Stimulated activated effector memory CD8-positive, alpha-beta T cell treated with anti-CD3 and anti-CD28 coated beads, Interleukin-12 subunit alpha, Interleukin-12 subunit beta, amount 100 ng/mL, for 72 hours (primary cell): ENCODE measurements at regions not wholly inside any gene's neighbourhood (a gene's known extent, or its start where the extent isn't known, plus 50 kb on each side); places are given as distances from the start of the nearest gene placed in this dataset.

ENCODE experiments used
- ATAC-seq: fragments of 150-1000 bp; cut with Tn5 transposase; 2 replicates; pipeline ENCODE4 v1.10.0; 2021
- DNase-seq, 2 donors: peaks; one replicate each; pipeline ENCODE4 v3.0.0; 2021 to 2022; ENCODE audit warnings: low spot score in 2 of 2
- H3K27ac Mint-ChIP-seq: one replicate; pipeline ENCODE4 v1.8.0; 2022; ENCODE audit warnings: mild to moderate bottlenecking, mixed read lengths
- H3K36me3 Mint-ChIP-seq: one replicate; pipeline ENCODE4 v1.8.0; 2022; ENCODE audit warnings: mild to moderate bottlenecking, mixed read lengths
- H3K4me1 Mint-ChIP-seq: one replicate; pipeline ENCODE4 v1.8.0; 2022; ENCODE audit warnings: mixed read lengths
- H3K4me3 Mint-ChIP-seq: one replicate; pipeline ENCODE4 v1.8.0; 2022; ENCODE audit warnings: mild to moderate bottlenecking, mixed read lengths
- H3K9me3 Mint-ChIP-seq: one replicate; pipeline ENCODE4 v1.8.0; 2022; ENCODE audit warnings: mixed read lengths

DNA sequence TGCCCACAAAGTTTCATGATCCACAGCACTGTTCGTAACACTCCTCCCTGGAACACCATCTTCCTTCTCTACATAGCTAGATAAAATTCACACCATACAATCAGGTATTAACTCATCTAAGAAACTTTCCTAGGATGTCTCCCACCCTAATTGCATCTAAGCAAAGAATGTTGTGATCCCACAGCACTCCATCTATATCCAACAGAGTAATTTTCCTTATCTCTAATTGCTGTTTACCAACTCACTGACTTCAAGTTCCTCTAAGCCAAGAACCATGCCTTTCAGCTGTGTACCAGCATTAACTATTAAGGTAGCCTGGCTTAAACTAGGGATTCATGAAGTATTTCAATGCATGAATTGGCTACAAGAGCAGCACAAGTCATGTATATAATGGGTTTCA, 114.2 kb downstream of the SIPA1L2 start:
- ATAC-seq: no peak
- Mint-ChIP-seq H3K36me3 (no peaks in the 10 kb centered on the region), H3K27ac (no peak overlapping the region), H3K4me3 (no peak overlapping the region), H3K4me1 (peaks cover 10% of the 10 kb centered on the region), H3K9me3 (no peaks in the 10 kb centered on the region)
- no peak for DNase-seq

DNA sequence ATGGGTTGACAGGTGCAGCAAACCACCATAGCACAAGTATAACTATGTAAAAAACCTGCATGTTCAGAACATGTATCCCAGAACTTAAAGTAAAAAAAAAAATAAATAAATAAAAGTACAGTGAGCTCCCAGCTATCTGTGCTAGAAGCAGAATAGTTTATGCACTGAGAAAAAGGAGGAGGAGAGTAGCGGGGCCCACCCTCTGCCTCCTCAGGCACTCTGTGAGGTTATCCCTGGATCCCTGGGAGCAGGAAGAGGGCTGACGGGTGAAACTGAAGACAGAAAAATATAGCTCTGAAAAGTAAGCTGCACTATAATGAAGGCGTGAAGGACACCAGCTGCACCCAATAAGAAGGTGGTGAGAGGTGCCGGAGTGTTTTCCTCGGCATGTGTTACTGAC, 117.2 kb downstream of the SIPA1L2 start:
- DNase-seq: no peak

DNA sequence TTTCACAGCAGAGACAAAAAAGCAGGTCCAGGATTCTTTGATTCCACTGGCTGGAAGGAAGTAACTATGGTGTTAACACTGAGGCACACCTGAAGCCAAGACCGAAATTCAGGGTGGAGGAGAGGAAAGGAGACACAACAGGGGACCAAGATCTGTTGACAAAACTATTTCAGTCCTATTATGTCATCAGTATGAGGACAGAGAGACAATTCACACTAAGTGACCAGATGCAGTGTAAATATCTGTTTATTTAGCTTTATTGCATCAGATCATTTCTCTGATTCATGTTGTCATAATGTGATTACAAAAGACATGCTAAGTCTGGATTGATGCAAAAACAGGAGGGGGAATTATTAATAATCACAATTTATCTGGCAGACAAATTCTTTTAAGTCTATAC, 118.8 kb downstream of the SIPA1L2 start:
- no peak for DNase-seq
- no peaks in the 10 kb centered on the region for H3K36me3 Mint-ChIP-seq
- H3K27ac Mint-ChIP-seq: no peak overlapping the region
- H3K4me3 Mint-ChIP-seq: no peak overlapping the region
- peaks cover 24% of the 10 kb centered on the region for H3K4me1 Mint-ChIP-seq
- ATAC-seq: no peak
- H3K9me3 Mint-ChIP-seq: no peaks in the 10 kb centered on the region

More for the DNA sequence above, 117.2 kb downstream of the SIPA1L2 start:
- Mint-ChIP-seq H3K4me1 (peaks cover 24% of the 10 kb centered on the region), H3K27ac (no peak overlapping the region), H3K36me3 (no peaks in the 10 kb centered on the region), H3K4me3 (no peak overlapping the region), H3K9me3 (no peaks in the 10 kb centered on the region)
- no peak for ATAC-seq

DNA sequence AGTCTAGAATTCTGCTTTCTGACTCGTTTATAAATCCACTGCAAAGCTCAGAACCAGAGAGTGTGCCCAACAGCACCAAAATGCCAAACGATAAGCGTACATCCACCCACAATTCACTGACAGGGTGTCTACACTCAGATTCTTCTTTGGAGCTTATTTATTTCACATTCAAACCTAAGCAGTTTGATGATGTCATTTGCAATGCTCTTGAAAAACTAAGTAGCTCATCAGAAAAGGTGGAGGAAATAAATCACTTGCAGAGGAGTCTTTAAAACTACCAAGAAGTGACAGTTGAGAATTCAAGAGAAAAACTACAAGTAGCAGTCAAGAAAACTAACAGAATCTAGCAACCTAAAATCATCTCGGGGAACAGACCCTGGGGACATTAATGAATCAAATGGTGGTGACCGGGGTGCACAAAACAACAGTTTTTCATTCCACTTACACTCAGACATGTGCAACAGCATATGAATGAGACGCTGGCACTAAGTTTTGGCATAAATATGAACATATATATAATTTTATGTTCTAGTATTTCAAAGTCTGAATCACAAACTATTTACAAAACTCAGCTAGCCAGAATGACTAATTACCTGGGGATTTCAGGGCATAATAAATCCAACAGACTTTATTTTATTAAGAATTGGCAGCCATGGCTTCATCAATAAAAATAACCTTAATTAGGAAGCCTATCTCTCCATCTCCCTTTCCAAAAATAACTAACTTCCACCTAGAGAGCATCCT, 119.4 kb downstream of the SIPA1L2 start:
- Mint-ChIP-seq H3K36me3 (no peaks in the 10 kb centered on the region), H3K9me3 (no peaks in the 10 kb centered on the region), H3K4me3 (no peak overlapping the region), H3K4me1 (peaks cover 24% of the 10 kb centered on the region), H3K27ac (no peak overlapping the region)
- no peak for ATAC-seq
- no peak for DNase-seq

DNA sequence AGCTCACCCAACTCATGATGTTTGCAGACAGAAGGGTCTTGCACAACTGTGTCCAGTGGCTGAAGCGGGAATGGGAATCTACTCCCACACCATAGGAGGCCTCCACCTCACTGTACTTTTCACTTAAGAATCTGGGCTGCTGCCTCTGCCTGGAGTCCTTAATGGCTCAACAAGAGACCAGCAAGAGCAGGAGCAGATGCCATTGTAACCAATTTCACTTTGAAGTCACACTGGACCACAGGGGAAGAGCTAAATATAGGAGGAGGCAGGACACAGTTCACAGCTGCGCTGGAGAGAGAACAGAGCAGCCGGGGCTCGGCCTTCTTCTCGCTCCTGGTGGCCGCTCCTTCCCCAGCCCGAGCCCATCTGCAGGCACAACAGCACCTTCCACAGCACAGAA, 120.4 kb downstream of the SIPA1L2 start:
- H3K4me1 Mint-ChIP-seq: peaks cover 24% of the 10 kb centered on the region

DNA sequence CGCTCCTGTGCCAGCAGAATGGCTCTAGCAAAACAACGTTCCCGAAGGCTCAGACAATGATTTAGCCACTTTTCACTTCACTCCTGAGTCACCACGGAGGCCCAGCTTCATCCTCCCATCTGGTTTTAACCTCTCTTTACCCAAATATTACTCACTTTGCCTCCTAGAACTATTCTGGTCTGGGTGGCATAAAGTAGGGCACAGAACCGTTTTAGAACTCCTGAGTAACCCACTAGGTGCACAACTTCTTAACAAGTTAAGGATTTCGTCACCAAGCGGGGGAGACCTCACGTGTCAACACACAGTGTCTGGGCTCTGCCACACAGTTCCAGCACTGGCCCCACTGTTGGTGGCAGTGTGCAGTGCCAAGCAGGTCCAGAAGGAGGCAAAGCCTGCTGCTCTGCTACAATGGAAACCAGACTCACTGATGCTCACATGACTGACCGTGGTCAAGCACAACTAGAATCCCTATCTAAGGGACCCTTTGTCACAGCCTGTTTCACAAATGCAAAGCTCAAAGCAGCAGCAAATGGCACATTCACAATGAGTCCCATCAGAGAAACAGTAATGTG, 121.7 kb downstream of the SIPA1L2 start:
- peak; percentile 48 for ATAC-seq
- Mint-ChIP-seq H3K36me3 (no peaks in the 10 kb centered on the region), H3K27ac (no peak overlapping the region), H3K4me3 (no peak overlapping the region), H3K9me3 (no peaks in the 10 kb centered on the region), H3K4me1 (peaks cover 24% of the 10 kb centered on the region)
- no peak for DNase-seq

More for the DNA sequence above, 120.4 kb downstream of the SIPA1L2 start:
- no peak overlapping the region for H3K4me3 Mint-ChIP-seq
- H3K9me3 Mint-ChIP-seq: no peaks in the 10 kb centered on the region
- DNase-seq (no peak), ATAC-seq (no peak)
- H3K27ac Mint-ChIP-seq: no peak overlapping the region
- no peaks in the 10 kb centered on the region for H3K36me3 Mint-ChIP-seq

DNA sequence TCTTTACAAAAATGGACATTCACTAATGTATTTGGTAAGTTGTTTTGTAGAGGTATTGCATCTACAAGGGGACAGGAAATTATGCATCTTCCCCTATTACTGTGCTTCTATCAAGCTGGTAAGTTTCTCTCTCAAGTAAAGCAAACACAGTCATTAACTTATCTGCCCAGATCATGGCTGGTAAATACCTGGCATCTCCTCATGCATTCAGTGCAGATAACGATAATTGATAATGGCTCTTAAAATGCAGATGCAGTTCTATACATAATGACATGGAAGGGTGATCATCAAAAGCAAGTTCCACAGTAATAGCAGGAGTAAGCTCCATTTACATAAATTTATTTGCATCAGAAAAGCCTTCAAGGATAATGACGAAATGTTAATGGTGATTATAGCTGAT, 122.4 kb downstream of the SIPA1L2 start:
- H3K27ac Mint-ChIP-seq: no peak overlapping the region
- H3K4me3 Mint-ChIP-seq: no peak overlapping the region
- H3K9me3 Mint-ChIP-seq: no peaks in the 10 kb centered on the region
- H3K4me1 Mint-ChIP-seq: peaks cover 24% of the 10 kb centered on the region
- DNase-seq (no peak), ATAC-seq (no peak)
- no peaks in the 10 kb centered on the region for H3K36me3 Mint-ChIP-seq

DNA sequence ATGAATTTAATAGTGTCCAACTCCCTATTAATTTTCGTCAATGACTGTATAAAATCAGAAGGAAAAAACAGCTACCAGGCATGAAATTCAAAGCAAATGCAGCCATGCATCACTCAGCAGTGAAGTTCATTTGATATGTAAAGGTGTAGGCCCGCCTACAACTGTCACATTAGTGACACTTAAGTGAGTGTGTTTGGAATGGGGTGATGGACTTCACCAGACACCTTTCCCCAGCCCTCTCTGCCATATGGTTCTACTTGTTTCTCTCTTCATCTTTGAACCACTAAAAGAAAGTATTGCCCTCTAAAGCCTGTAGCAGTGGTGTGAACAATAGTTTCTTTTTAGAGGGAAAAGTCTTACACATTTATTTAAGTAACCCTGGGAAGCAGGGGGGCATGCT, 124.0 kb downstream of the SIPA1L2 start:
- peaks cover 18% of the 10 kb centered on the region for H3K4me1 Mint-ChIP-seq
- H3K36me3 Mint-ChIP-seq: no peaks in the 10 kb centered on the region
- H3K9me3 Mint-ChIP-seq: no peaks in the 10 kb centered on the region
- no peak overlapping the region for H3K27ac Mint-ChIP-seq
- no peak overlapping the region for H3K4me3 Mint-ChIP-seq
- no peak for ATAC-seq
- no peak for DNase-seq

DNA sequence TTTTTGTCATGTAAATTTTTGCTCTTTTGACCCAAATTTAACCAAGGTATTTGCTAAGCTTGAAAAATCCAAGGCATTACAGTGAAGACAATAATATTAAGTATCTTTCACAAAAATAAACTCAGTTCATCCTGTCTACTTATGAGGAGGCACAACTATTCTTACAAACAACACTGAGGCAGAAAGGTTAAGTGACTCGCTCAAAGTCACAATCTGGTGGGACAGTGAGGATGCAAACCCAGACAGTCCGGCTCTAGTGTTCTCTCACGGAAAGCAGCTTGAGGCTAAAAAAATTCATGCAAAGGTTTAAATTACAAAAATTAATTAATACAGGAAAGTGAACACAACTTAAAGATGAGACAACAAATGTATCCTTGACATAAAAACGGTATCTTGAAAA, 125.3 kb downstream of the SIPA1L2 start:
- H3K27ac Mint-ChIP-seq: no peak overlapping the region
- H3K9me3 Mint-ChIP-seq: no peaks in the 10 kb centered on the region

DNA sequence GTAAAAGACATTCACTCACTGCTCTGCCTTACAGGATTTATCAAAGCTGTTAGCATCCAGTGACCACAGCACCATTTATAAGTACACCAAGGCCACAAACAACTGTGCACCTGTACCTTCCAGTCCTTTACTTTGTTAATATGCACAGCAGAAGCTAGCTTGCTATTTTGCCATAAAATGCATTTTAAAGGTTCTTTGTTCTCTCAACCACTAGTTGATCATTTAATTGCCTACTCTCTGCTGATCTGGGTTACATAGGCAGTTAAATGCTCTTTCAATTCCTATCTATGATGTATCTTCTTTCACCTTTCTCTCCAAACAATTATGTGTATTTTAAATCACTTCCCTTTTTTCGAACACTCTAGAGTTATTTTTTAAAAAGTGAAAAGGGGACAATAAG, 126.4 kb downstream of the SIPA1L2 start:
- Mint-ChIP-seq H3K9me3 (no peaks in the 10 kb centered on the region), H3K36me3 (no peaks in the 10 kb centered on the region), H3K27ac (no peak overlapping the region), H3K4me3 (no peak overlapping the region), H3K4me1 (peaks cover 16% of the 10 kb centered on the region)
- DNase-seq (no peak), ATAC-seq (no peak)

More for the DNA sequence above, 125.3 kb downstream of the SIPA1L2 start:
- ATAC-seq: no peak
- no peak for DNase-seq
- no peak overlapping the region for H3K4me3 Mint-ChIP-seq
- H3K36me3 Mint-ChIP-seq: no peaks in the 10 kb centered on the region
- peaks cover 14% of the 10 kb centered on the region for H3K4me1 Mint-ChIP-seq

DNA sequence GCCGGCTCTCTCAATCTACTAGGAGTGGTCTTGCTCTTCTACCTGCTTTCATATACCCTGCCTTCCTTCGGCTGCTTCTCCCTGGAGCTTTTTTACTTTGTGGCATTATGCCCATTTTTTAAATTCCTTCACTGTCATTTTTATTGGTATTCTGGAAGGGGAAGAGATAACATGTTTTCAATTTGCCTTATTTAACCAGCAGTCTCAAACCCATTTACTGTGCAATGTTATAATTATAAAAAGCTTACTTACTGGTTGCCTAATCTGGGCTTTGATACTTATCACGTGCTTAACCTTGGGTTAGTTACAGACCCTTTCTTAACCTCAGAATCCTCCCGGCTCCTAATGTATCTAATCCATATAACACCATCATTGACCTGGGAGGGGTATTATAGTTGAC, 128.1 kb downstream of the SIPA1L2 start:
- Mint-ChIP-seq H3K4me1 (peaks cover 11% of the 10 kb centered on the region), H3K4me3 (no peak overlapping the region), H3K9me3 (no peaks in the 10 kb centered on the region), H3K36me3 (no peaks in the 10 kb centered on the region), H3K27ac (no peak overlapping the region)
- ATAC-seq (no peak), DNase-seq (no peak)

DNA sequence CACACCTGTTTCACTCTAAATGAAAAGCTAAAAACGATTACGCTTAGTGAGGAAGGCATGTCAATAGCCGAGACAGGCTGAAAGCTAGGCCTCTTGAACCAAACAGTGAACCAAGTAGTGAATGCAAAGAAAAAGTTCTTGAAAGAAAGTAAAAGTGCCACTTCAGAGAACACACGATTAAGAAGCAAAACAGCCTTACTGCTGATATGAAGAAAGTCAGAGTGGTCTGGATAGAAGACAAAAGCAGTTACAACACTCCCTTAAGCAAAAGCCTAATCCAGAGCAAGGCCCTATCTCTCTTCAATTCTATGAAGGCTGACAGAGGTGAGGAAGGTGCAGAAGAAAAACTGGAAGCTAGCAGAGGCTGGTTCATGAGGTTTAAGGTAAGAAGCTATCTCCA, 130.7 kb downstream of the SIPA1L2 start:
- DNase-seq (no peak), ATAC-seq (no peak)
- H3K4me3 Mint-ChIP-seq: no peak overlapping the region
- peaks cover 11% of the 10 kb centered on the region for H3K4me1 Mint-ChIP-seq
- H3K27ac Mint-ChIP-seq: no peak overlapping the region
- H3K36me3 Mint-ChIP-seq: no peaks in the 10 kb centered on the region
- no peaks in the 10 kb centered on the region for H3K9me3 Mint-ChIP-seq

DNA sequence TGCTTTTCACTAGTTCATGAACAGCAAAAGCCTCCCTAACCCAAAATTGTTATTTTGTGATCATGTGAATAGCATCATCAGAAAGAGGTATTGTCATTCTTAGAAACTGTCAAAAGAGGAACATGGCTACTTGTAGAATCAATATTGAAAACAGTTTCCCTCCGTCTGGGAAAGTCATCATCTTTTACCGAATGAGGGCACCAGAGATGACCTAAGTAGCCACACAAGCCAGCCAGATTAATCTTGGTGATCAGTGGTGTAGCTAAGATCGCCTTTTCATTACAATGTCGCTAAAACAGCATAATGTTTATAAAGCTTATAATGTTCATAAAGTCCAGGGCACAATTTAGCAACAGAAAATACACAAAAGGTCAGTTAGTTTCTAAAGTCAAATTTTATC, 136.1 kb downstream of the SIPA1L2 start:
- Mint-ChIP-seq H3K4me1 (peaks cover 6% of the 10 kb centered on the region), H3K4me3 (no peak overlapping the region), H3K36me3 (peaks cover 9% of the 10 kb centered on the region), H3K27ac (no peak overlapping the region), H3K9me3 (no peaks in the 10 kb centered on the region)
- DNase-seq (no peak), ATAC-seq (no peak)

DNA sequence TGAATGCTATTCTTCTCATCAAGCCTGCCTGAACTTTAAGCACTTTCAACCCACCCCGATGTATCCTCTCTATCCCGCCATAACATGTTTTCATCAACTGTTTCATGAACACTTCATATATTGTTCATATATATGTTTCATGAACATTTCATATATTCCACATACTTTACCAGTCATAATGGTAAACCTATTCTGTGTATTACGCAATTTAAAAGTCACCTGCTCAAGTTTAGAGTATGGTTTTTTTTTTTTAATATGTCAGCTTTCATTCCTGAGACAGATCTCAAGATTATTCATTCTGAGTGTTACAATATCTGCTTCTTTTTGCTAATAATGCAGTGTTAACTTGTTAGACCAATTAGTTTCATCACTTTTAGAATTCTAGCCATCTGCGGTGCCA, 140.7 kb downstream of the SIPA1L2 start:
- Mint-ChIP-seq H3K4me1 (no peaks in the 10 kb centered on the region), H3K27ac (no peak overlapping the region), H3K36me3 (peaks cover 9% of the 10 kb centered on the region), H3K4me3 (no peak overlapping the region), H3K9me3 (no peaks in the 10 kb centered on the region)
- ATAC-seq: no peak
- DNase-seq: no peak

DNA sequence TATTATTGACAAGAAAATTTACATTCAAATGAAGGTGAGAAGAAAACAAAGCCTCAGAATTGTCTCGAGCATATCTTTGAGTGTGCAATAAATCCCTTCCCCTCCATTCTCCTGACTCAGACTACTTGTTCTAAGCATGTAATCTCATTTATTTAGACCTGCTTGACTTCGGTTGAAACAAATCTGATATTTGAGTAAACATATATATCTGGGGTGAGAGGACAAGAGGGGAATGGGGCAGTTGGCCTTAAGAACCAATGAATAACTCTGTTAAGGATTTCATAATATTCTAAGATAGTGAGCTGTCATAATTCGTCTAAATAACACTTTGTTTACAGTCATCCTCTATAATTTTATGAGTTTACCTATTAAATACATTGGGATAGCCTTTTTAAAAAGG, 142.7 kb downstream of the SIPA1L2 start:
- Mint-ChIP-seq H3K4me3 (no peak overlapping the region), H3K4me1 (no peaks in the 10 kb centered on the region), H3K27ac (no peak overlapping the region), H3K9me3 (no peaks in the 10 kb centered on the region), H3K36me3 (peaks cover 20% of the 10 kb centered on the region)
- no peak for DNase-seq
- no peak for ATAC-seq

DNA sequence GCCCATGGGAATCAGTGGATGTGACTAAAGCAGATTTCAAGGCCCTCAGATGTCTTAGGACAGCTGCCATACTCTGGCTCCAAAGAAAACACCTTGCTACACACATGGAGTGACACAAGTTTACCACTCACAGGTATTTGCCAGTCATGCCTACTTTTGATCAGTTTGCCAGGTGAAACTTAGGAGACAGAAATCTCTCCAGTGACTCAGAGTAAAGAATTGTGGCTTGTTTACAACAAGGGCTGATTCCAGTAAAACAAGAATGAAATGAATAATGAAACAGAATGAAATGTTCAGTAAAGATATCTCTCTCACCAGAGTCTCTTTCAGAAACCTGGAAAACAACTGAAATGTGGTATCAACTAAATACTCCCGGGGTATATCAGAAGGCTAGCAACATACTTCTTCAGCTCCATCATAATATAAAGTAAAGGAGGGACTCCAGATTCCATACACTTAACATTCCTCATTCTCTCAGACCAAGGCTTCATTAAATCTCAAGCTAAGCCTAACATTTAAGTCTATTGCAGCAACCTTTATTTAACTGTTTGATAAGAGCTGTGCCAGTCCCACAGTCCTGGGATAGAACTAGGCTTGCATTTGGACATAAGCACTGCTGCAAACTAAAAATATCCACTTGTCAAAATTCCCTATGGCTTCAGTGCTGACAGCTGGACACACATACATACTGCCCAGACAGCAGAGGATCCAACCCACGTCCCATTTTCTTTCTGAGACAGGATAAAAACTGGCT, 143.3 kb downstream of the SIPA1L2 start:
- DNase-seq (no peak), ATAC-seq (no peak)
- H3K36me3 Mint-ChIP-seq: peaks cover 26% of the 10 kb centered on the region
- no peaks in the 10 kb centered on the region for H3K9me3 Mint-ChIP-seq
- H3K4me3 Mint-ChIP-seq: no peak overlapping the region
- H3K4me1 Mint-ChIP-seq: no peaks in the 10 kb centered on the region
- H3K27ac Mint-ChIP-seq: no peak overlapping the region
